B cell (primary cell): ENCODE measurements at regions not wholly inside any gene's neighbourhood (a gene's known extent, or its start where the extent isn't known, plus 50 kb on each side); places are given as distances from the start of the nearest gene placed in this dataset.

Experiments used
- ATAC-seq: fragments of 200-7000 bp; cut with Tn5 transposase; one replicate; pipeline ENCODE4 v1.10.0; 2021; ENCODE audit warnings: low read depth, mild to moderate bottlenecking, moderate number of reproducible peaks, moderate library complexity
- CTCF ChIA-PET: fragments of 350-600 bp; sonication (Branson Sonifier 250); formaldehyde crosslinking; loops from one replicate; lab custom pipeline; 2021; ENCODE audit warnings: antibody characterized with exemption, inconsistent platforms; lab: Charles Lee
- POLR2A ChIA-PET: fragments of 350-600 bp; sonication (Branson Sonifier 250); formaldehyde crosslinking; loops from one replicate; lab custom pipeline; 2021; ENCODE audit warnings: antibody characterized with exemption; lab: Charles Lee
- DNase-seq: peaks from one replicate; pipeline ENCODE4 v3.0.0; 2013
- H2AFZ ChIP-seq: 2 replicates; pipeline ENCODE4 v1.6.1; 2012; ENCODE audit warnings: mild to moderate bottlenecking, low read depth, low read length; ENCODE audit not compliant: insufficient read depth, poor library complexity, severe bottlenecking
- H3K27ac ChIP-seq, 2 donors: 1 replicate in 1 of 2; 2 replicates in 1 of 2; pipeline ENCODE4 v1.5.1; 2012 to 2013; ENCODE audit warnings: low read length in 2 of 2, mild to moderate bottlenecking in 2 of 2, moderate library complexity in 1 of 2
- H3K27me3 ChIP-seq, 4 experiments: fragments of 200-600 bp in 1 of 4; sonication (generic) in 1 of 4; replicated peaks in 1 of 4; 1 replicate in 2 of 4; 2 replicates in 2 of 4; pipeline versions ENCODE4 v1.6.1 to v1.7.0; 2013 to 2016; ENCODE audit warnings: low read length in 3 of 4, mild to moderate bottlenecking in 2 of 4, mixed read lengths in 1 of 4, moderate library complexity in 1 of 4; ENCODE audit not compliant: insufficient read depth in 4 of 4, control insufficient read depth in 3 of 4; ENCODE audit errors: control extremely low read depth in 1 of 4
- H3K36me3 ChIP-seq, 2 experiments: replicated peaks in 1 of 2; 1 replicate in 1 of 2; 2 replicates in 1 of 2; pipeline versions ENCODE4 v1.6.1 to v1.7.1; 2013; ENCODE audit warnings: low read length in 1 of 2; ENCODE audit not compliant: insufficient read depth in 2 of 2, control insufficient read depth in 1 of 2; ENCODE audit errors: control extremely low read depth in 1 of 2, extremely low read depth in 1 of 2
- H3K4me1 ChIP-seq, 2 donors: fragments of 200-600 bp in 1 of 2; sonication (generic) in 1 of 2; 1 replicate in 1 of 2; 2 replicates in 1 of 2; pipeline versions ENCODE4 v1.5.1 to v1.6.1; 2013 to 2017; ENCODE audit warnings: low read length in 2 of 2; ENCODE audit not compliant: control insufficient read depth in 2 of 2, insufficient read depth in 2 of 2
- H3K4me2 ChIP-seq: replicated peaks from 2 replicates; pipeline ENCODE3; 2012; ENCODE audit warnings: mild to moderate bottlenecking, low read depth, low read length; ENCODE audit not compliant: poor library complexity, severe bottlenecking
- H3K4me3 ChIP-seq, 5 experiments: fragments of 200-600 bp in 1 of 5; sonication (generic) in 1 of 5; 1 replicate in 3 of 5; 2 replicates in 2 of 5; pipeline versions ENCODE4 v1.5.1 to v1.7.0; 2011 to 2016; ENCODE audit warnings: low read length in 4 of 5, mild to moderate bottlenecking in 4 of 5, low read depth in 2 of 5, control low read depth in 1 of 5, moderate library complexity in 1 of 5; ENCODE audit not compliant: insufficient read depth in 1 of 5; ENCODE audit errors: control extremely low read depth in 1 of 5, extremely low read depth in 1 of 5
- H3K79me2 ChIP-seq: fragments of 200-600 bp; sonication (generic); one replicate; pipeline ENCODE4 v1.6.0; 2016; ENCODE audit warnings: low read length; ENCODE audit not compliant: control insufficient read depth, insufficient read depth
- H3K9ac ChIP-seq: fragments of 200-600 bp; sonication (generic); 2 replicates; pipeline ENCODE4 v1.6.1; 2017; ENCODE audit warnings: mild to moderate bottlenecking, low read length, moderate library complexity
- H3K9me3 ChIP-seq, 3 donors: one replicate each; pipeline versions ENCODE4 v1.6.1 to v1.7.1; 2013; ENCODE audit warnings: low read length in 2 of 3; ENCODE audit not compliant: control insufficient read depth in 2 of 3, insufficient read depth in 1 of 3; ENCODE audit errors: control extremely low read depth in 1 of 3
- H4K20me1 ChIP-seq: 2 replicates; pipeline ENCODE4 v1.6.0; 2012; ENCODE audit warnings: mild to moderate bottlenecking, low read length; ENCODE audit not compliant: insufficient read depth, control insufficient read depth, poor library complexity, severe bottlenecking
- H3K27ac Mint-ChIP-seq: one replicate; pipeline ENCODE4 v1.8.0; 2021; ENCODE audit warnings: mixed read lengths
- H3K27me3 Mint-ChIP-seq: one replicate; pipeline ENCODE4 v1.8.0; 2021; ENCODE audit warnings: mixed read lengths
- H3K4me1 Mint-ChIP-seq: one replicate; pipeline ENCODE4 v1.8.0; 2021; ENCODE audit warnings: mixed read lengths
- H3K4me3 Mint-ChIP-seq: one replicate; pipeline ENCODE4 v1.8.0; 2021; ENCODE audit warnings: mixed read lengths
- H3K9me3 Mint-ChIP-seq: one replicate; pipeline ENCODE4 v1.8.0; 2022; ENCODE audit warnings: mixed read lengths; ENCODE audit not compliant: insufficient read depth
- EZH2 ChIP-seq: IDR thresholded peaks from 2 replicates; pipeline ENCODE4 v1.6.1; 2012; ENCODE audit warnings: borderline replicate concordance, low read depth, mild to moderate bottlenecking, moderate library complexity, low read length; ENCODE audit not compliant: insufficient read depth, poor library complexity, severe bottlenecking
- WGBS: methylation state at CpG from one replicate; pipeline ENCODE4 v1.1.5; 2013; ENCODE audit warnings: missing lambda C conversion rate; ENCODE audit not compliant: insufficient coverage; 5-methylcytosine and 5-hydroxymethylcytosine counted together
- intact Hi-C: fragments of 100-400 bp; cut with micrococcal nuclease; formaldehyde crosslinking; loops from one replicate; pipeline ENCODE4 v1.10.0; 2022
- TF ChIP-seq, protein P1 (sequence below): fragments of 200-600 bp; IDR thresholded peaks from one replicate; pipeline ENCODE4 v1.8.0; 2022; ENCODE audit warnings: antibody characterized with exemption, mild to moderate bottlenecking

DNA sequence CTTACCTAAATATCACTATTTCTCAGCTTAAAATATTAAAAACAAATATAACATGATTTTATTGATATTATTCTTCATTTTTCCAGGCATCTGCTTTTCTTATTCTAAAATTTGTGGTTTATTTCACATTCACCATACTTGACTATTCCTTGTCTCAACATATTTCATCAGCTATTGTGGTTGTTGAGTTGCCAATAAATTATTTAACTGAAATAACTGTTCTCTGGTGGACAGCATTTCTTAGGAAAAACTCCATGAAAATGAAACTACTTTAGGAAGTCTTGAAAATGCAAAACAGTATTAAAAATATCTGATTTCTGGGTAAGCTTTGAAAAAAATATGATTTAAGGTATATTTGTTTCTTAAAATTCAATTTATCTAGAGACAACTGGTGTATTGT is 122.9 kb upstream of the SEMA3A start:
- TF ChIP-seq EZH2, result no peak
- TF ChIP-seq, protein P1, sequence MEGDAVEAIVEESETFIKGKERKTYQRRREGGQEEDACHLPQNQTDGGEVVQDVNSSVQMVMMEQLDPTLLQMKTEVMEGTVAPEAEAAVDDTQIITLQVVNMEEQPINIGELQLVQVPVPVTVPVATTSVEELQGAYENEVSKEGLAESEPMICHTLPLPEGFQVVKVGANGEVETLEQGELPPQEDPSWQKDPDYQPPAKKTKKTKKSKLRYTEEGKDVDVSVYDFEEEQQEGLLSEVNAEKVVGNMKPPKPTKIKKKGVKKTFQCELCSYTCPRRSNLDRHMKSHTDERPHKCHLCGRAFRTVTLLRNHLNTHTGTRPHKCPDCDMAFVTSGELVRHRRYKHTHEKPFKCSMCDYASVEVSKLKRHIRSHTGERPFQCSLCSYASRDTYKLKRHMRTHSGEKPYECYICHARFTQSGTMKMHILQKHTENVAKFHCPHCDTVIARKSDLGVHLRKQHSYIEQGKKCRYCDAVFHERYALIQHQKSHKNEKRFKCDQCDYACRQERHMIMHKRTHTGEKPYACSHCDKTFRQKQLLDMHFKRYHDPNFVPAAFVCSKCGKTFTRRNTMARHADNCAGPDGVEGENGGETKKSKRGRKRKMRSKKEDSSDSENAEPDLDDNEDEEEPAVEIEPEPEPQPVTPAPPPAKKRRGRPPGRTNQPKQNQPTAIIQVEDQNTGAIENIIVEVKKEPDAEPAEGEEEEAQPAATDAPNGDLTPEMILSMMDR, result no peak
- no peaks in the 10 kb centered on the region for H3K9me3 ChIP-seq
- no peak for DNase-seq
- no peaks in the 10 kb centered on the region for H3K27me3 ChIP-seq
- no peaks in the 10 kb centered on the region for H3K79me2 ChIP-seq
- Mint-ChIP-seq H3K9me3 (peaks cover 2% of the 10 kb centered on the region), H3K4me3 (no peak overlapping the region), H3K27ac (no peak overlapping the region), H3K4me1 (no peaks in the 10 kb centered on the region), H3K27me3 (no peaks in the 10 kb centered on the region)
- no peak overlapping the region for H3K27ac ChIP-seq
- ChIA-PET POLR2A (no interaction called here), CTCF (no interaction called here)
- H4K20me1 ChIP-seq, result no peaks in the 10 kb centered on the region
- no peak overlapping the region for H3K4me3 ChIP-seq
- no peaks in the 10 kb centered on the region for H3K36me3 ChIP-seq
- intact Hi-C loops, result no loop called here
- no peak overlapping the region for H3K4me2 ChIP-seq
- H3K9ac ChIP-seq, result no peak overlapping the region
- no peak overlapping the region for H2AFZ ChIP-seq
- no peaks in the 10 kb centered on the region for H3K4me1 ChIP-seq
- ATAC-seq, result no peak

DNA sequence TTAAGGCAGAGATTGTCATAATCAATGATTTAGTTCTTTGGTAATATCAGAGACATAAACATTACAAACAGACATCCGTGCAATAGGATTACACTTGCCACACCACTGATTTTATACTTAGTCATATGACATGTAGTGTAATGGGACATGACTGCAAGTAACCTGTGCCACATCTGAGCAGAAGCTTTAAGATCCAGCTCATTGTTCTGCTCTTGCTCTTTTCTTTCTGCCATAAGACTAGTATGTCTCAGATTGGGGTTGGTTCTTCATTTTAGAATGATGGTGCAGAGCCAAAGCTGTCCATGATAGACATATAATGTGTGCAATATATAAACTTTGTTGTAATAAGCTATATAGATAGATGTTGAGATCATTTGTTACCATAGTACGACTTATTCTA is 119.7 kb upstream of the SEMA3A start:
- Histone ChIP-seq H3K4me3 (no peak overlapping the region), H3K27ac (no peak overlapping the region), H3K4me1 (no peaks in the 10 kb centered on the region), H4K20me1 (no peaks in the 10 kb centered on the region), H2AFZ (no peak overlapping the region), H3K27me3 (no peaks in the 10 kb centered on the region), H3K9ac (no peak overlapping the region), H3K9me3 (no peaks in the 10 kb centered on the region), H3K4me2 (no peak overlapping the region), H3K36me3 (no peaks in the 10 kb centered on the region), H3K79me2 (no peaks in the 10 kb centered on the region)
- no peaks in the 10 kb centered on the region for H3K27me3 Mint-ChIP-seq
- H3K27ac Mint-ChIP-seq, result no peak overlapping the region
- ATAC-seq, result no peak
- TF ChIP-seq, protein P1, result no peak
- TF ChIP-seq EZH2, result no peak
- ChIA-PET CTCF (no interaction called here), POLR2A (no interaction called here)
- no peaks in the 10 kb centered on the region for H3K4me1 Mint-ChIP-seq
- WGBS, result no CpG with 5 or more reads among the region's 2 CpGs
- intact Hi-C loops, result no loop called here
- H3K4me3 Mint-ChIP-seq, result no peak overlapping the region
- H3K9me3 Mint-ChIP-seq, result no peaks in the 10 kb centered on the region
- DNase-seq, result no peak
